Trophoblast cell (in vitro differentiated cells and primary cell): ENCODE measurements at regions not wholly inside any gene's neighbourhood (a gene's known extent, or its start where the extent isn't known, plus 50 kb on each side); places are given as distances from the start of the nearest gene placed in this dataset.

Experiments
- DNase-seq, 2 donors: peaks; one replicate each; pipeline ENCODE4 v3.0.0-alpha.2; 2016
- H2AFZ ChIP-seq: 2 replicates; pipeline ENCODE4 v1.6.1; 2013; ENCODE audit warnings: low read length, moderate library complexity, mild to moderate bottlenecking; ENCODE audit not compliant: insufficient read depth, poor library complexity
- H2AK5ac ChIP-seq: 2 replicates; pipeline ENCODE4 v1.6.1; 2013; ENCODE audit warnings: mild to moderate bottlenecking, low read length
- H2BK120ac ChIP-seq: 2 replicates; pipeline ENCODE4 v1.6.1; 2013; ENCODE audit warnings: low read length, mild to moderate bottlenecking, moderate library complexity; ENCODE audit not compliant: insufficient read depth, poor library complexity
- H2BK12ac ChIP-seq: 2 replicates; pipeline ENCODE4 v1.6.1; 2013; ENCODE audit warnings: mild to moderate bottlenecking, low read length, moderate library complexity
- H2BK5ac ChIP-seq: 2 replicates; pipeline ENCODE4 v1.6.1; 2013; ENCODE audit warnings: low read length, low read depth, moderate library complexity, mild to moderate bottlenecking; ENCODE audit not compliant: poor library complexity
- H3K14ac ChIP-seq: 2 replicates; pipeline ENCODE4 v1.6.1; 2013; ENCODE audit warnings: mild to moderate bottlenecking, low read length
- H3K18ac ChIP-seq: 2 replicates; pipeline ENCODE4 v1.6.1; 2013; ENCODE audit warnings: mild to moderate bottlenecking, low read length
- H3K23ac ChIP-seq: 2 replicates; pipeline ENCODE4 v1.6.1; 2013; ENCODE audit warnings: low read length
- H3K27ac ChIP-seq: 2 replicates; pipeline ENCODE4 v1.5.1; 2013; ENCODE audit warnings: low read depth, mild to moderate bottlenecking, inconsistent platforms, low read length, moderate library complexity
- H3K27me3 ChIP-seq: 2 replicates; pipeline ENCODE4 v1.6.1; 2013; ENCODE audit warnings: inconsistent platforms, mild to moderate bottlenecking, low read length, moderate library complexity; ENCODE audit not compliant: insufficient read depth
- H3K36me3 ChIP-seq, 2 experiments: 1 replicate in 1 of 2; 2 replicates in 1 of 2; pipeline ENCODE4 v1.6.1; 2013; ENCODE audit warnings: low read length in 2 of 2, mild to moderate bottlenecking in 2 of 2, moderate library complexity in 1 of 2; ENCODE audit not compliant: insufficient read depth in 2 of 2, control insufficient read depth in 1 of 2
- H3K4ac ChIP-seq: 2 replicates; pipeline ENCODE4 v1.6.1; 2013; ENCODE audit warnings: low read depth, mild to moderate bottlenecking, low read length, moderate library complexity
- H3K4me1 ChIP-seq, 2 experiments: 1 replicate in 1 of 2; 2 replicates in 1 of 2; pipeline ENCODE4 v1.6.1; 2013; ENCODE audit warnings: low read length in 2 of 2, mild to moderate bottlenecking in 2 of 2, moderate library complexity in 1 of 2; ENCODE audit not compliant: insufficient read depth in 2 of 2, control insufficient read depth in 1 of 2
- H3K4me2 ChIP-seq: 2 replicates; pipeline ENCODE4 v1.6.1; 2013; ENCODE audit warnings: inconsistent platforms, mild to moderate bottlenecking, low read length, moderate library complexity
- H3K4me3 ChIP-seq: 2 replicates; pipeline ENCODE4 v1.5.1; 2013; ENCODE audit warnings: mild to moderate bottlenecking, low read depth, low read length, inconsistent platforms
- H3K79me1 ChIP-seq: one replicate; pipeline ENCODE4 v1.6.1; 2013; ENCODE audit warnings: low read length
- H3K79me2 ChIP-seq: 2 replicates; pipeline ENCODE4 v1.6.1; 2013; ENCODE audit warnings: low read length, mild to moderate bottlenecking; ENCODE audit not compliant: control insufficient read depth, insufficient read depth, poor library complexity
- H3K9ac ChIP-seq: 2 replicates; pipeline ENCODE4 v1.6.1; 2013; ENCODE audit warnings: mild to moderate bottlenecking, low read length
- H3K9me3 ChIP-seq: 2 replicates; pipeline ENCODE4 v1.6.1; 2013; ENCODE audit warnings: low read depth, mild to moderate bottlenecking, control low read depth, inconsistent platforms, low read length; ENCODE audit not compliant: insufficient read depth
- H4K12ac ChIP-seq: 2 replicates; pipeline ENCODE4 v1.6.1; 2013; ENCODE audit warnings: low read depth, mild to moderate bottlenecking, low read length, moderate library complexity
- H4K8ac ChIP-seq: 2 replicates; pipeline ENCODE4 v1.6.1; 2013; ENCODE audit warnings: low read depth, mild to moderate bottlenecking, low read length, moderate library complexity
- H4K91ac ChIP-seq: one replicate; pipeline ENCODE4 v1.6.1; 2013; ENCODE audit warnings: low read depth, mild to moderate bottlenecking, low read length, moderate library complexity
- WGBS: extraction: QIAGEN DNeasy Blood & Tissue Kit; methylation state at CpG from one replicate; pipeline ENCODE4 v1.1.7; 2013; ENCODE audit warnings: missing lambda C conversion rate; ENCODE audit not compliant: insufficient read length, insufficient coverage; ENCODE audit errors: extremely low coverage; 5-methylcytosine and 5-hydroxymethylcytosine counted together

DNA sequence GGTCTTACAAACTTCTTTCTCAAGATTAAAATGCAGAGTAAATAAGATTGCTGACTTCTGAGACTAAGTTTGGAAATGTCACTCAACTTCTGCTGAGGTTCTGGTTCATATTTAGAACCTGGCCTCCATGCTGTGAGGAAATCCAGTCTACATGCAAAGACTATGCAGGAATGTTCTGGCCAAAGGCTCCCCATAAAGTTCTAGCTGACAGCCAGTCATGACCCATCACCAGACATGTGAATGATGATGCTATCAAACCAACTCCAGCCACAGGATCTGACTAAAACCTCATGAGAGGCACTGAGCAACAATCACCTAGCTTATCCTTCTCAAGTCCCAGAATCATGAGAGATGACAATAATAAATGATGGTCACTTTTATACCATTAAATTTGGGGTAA, 935.1 kb upstream of the MAP3K7 start:
- Histone ChIP-seq H2BK5ac (no peak overlapping the region), H3K4me2 (no peak overlapping the region), H2AFZ (no peak overlapping the region), H3K23ac (no peak overlapping the region), H3K79me2 (no peaks in the 10 kb centered on the region), H3K27ac (no peak overlapping the region), H3K9ac (no peak overlapping the region), H3K4ac (no peak overlapping the region), H3K9me3 (no peaks in the 10 kb centered on the region), H2BK120ac (no peak overlapping the region), H3K14ac (no peak overlapping the region), H2BK12ac (no peak overlapping the region), H3K27me3 (no peaks in the 10 kb centered on the region), H4K8ac (no peak overlapping the region), H3K79me1 (no peaks in the 10 kb centered on the region), H3K4me1 (no peaks in the 10 kb centered on the region), H4K12ac (no peak overlapping the region), H3K36me3 (no peaks in the 10 kb centered on the region), H3K4me3 (no peak overlapping the region), H2AK5ac (no peak overlapping the region), H4K91ac (no peak overlapping the region), H3K18ac (no peak overlapping the region)
- no peak for DNase-seq

DNA sequence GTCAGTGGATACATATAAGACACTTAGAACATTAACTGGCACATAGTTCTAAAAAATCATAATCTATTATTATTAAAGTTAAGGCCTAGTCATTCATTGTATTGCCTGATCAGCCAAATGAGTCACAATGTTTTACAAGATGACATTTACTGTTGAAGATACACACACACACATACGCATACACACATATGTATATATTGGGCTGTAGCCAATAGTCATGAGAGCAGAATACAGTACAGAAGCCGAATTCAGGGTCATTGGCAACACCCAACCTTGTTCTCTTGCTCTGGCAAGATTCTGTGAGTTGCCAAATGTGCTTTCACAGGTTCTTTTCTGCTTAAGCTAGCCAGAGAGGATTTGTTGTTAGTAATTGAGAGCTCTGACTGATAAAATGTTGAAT, 922.8 kb upstream of the MAP3K7 start:
- DNase-seq: no peak
- H2BK5ac ChIP-seq: no peak overlapping the region
- WGBS: no CpG with 5 or more reads among the region's 2 CpGs
- no peak overlapping the region for H3K4me3 ChIP-seq
- no peak overlapping the region for H3K14ac ChIP-seq
- H3K79me1 ChIP-seq: no peaks in the 10 kb centered on the region
- no peak overlapping the region for H3K27ac ChIP-seq
- H4K12ac ChIP-seq: no peak overlapping the region
- no peak overlapping the region for H2AFZ ChIP-seq
- H3K9ac ChIP-seq: no peak overlapping the region
- H3K4me2 ChIP-seq: no peak overlapping the region
- no peaks in the 10 kb centered on the region for H3K27me3 ChIP-seq
- H3K36me3 ChIP-seq: no peaks in the 10 kb centered on the region
- no peak overlapping the region for H4K91ac ChIP-seq
- no peak overlapping the region for H2AK5ac ChIP-seq
- H3K4me1 ChIP-seq: no peaks in the 10 kb centered on the region
- H4K8ac ChIP-seq: no peak overlapping the region
- H3K9me3 ChIP-seq: peaks cover 4% of the 10 kb centered on the region
- H3K4ac ChIP-seq: no peak overlapping the region
- no peak overlapping the region for H3K23ac ChIP-seq
- H3K18ac ChIP-seq: no peak overlapping the region
- no peak overlapping the region for H2BK12ac ChIP-seq
- H2BK120ac ChIP-seq: no peak overlapping the region
- no peaks in the 10 kb centered on the region for H3K79me2 ChIP-seq

DNA sequence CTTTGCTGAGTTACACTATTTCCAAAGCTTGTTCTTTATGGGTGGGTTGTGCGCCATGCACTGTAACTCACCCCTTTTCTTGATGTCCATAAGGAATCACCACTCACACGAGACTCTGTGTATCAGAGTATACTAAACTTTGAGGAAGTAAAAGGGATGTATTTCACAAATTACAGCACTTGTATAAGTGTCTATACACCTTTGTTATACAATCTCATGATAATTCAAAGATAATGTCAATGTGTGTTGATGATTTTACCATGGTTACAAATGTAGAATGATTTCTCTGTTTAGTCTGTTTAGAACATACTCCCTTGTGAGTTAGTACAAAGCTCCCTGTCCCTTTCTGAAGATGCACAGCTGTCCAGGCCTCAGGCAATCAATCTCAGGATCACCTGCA, 922.2 kb upstream of the MAP3K7 start:
- Histone ChIP-seq H2AFZ (no peak overlapping the region), H2AK5ac (no peak overlapping the region), H4K12ac (no peak overlapping the region), H3K9ac (no peak overlapping the region), H3K27me3 (no peaks in the 10 kb centered on the region), H2BK5ac (no peak overlapping the region), H3K4me1 (no peaks in the 10 kb centered on the region), H3K4me3 (no peak overlapping the region), H2BK120ac (no peak overlapping the region), H3K79me2 (no peaks in the 10 kb centered on the region), H3K14ac (no peak overlapping the region), H3K27ac (no peak overlapping the region), H4K91ac (no peak overlapping the region), H3K36me3 (no peaks in the 10 kb centered on the region), H3K79me1 (no peaks in the 10 kb centered on the region), H3K4me2 (no peak overlapping the region), H4K8ac (no peak overlapping the region), H2BK12ac (no peak overlapping the region), H3K9me3 (peaks cover 4% of the 10 kb centered on the region), H3K4ac (no peak overlapping the region), H3K18ac (no peak overlapping the region), H3K23ac (no peak overlapping the region)
- no peak for DNase-seq
- WGBS: no CpG with 5 or more reads among the region's 2 CpGs

DNA sequence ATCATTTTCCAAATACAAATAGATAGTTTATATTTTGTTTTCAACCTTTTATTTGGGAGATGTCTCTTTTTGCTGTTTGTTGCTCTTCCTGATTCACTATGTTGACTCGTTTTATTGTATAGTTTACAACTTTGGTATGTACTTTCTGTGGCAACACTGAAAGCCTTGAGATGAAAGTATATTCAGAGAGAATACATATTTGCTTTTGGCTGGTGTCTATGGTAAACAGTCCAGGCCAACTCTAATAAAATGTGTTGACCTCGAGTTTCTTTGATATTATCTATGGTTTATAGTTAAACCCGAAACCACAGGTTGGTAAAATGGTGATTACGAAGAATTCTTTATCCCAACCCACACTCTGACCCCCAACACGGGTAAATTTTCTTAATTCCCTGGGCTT, 919.6 kb upstream of the MAP3K7 start:
- H3K36me3 ChIP-seq: no peaks in the 10 kb centered on the region
- no peak overlapping the region for H3K18ac ChIP-seq
- no peak overlapping the region for H4K12ac ChIP-seq
- H2BK12ac ChIP-seq: no peak overlapping the region
- no peak overlapping the region for H2BK5ac ChIP-seq
- H2BK120ac ChIP-seq: no peak overlapping the region
- no peak overlapping the region for H2AFZ ChIP-seq
- H4K91ac ChIP-seq: no peak overlapping the region
- H3K79me1 ChIP-seq: no peaks in the 10 kb centered on the region
- H3K4me2 ChIP-seq: no peak overlapping the region
- no peak overlapping the region for H3K4me3 ChIP-seq
- no peak overlapping the region for H3K27ac ChIP-seq
- H4K8ac ChIP-seq: no peak overlapping the region
- no peaks in the 10 kb centered on the region for H3K79me2 ChIP-seq
- no peaks in the 10 kb centered on the region for H3K27me3 ChIP-seq
- WGBS: no CpG with 5 or more reads among the region's 5 CpGs
- no peak overlapping the region for H3K4ac ChIP-seq
- no peak overlapping the region for H3K9ac ChIP-seq
- no peak for DNase-seq
- no peak overlapping the region for H3K14ac ChIP-seq
- H2AK5ac ChIP-seq: no peak overlapping the region
- no peaks in the 10 kb centered on the region for H3K4me1 ChIP-seq
- H3K23ac ChIP-seq: no peak overlapping the region
- peaks cover 4% of the 10 kb centered on the region for H3K9me3 ChIP-seq

DNA sequence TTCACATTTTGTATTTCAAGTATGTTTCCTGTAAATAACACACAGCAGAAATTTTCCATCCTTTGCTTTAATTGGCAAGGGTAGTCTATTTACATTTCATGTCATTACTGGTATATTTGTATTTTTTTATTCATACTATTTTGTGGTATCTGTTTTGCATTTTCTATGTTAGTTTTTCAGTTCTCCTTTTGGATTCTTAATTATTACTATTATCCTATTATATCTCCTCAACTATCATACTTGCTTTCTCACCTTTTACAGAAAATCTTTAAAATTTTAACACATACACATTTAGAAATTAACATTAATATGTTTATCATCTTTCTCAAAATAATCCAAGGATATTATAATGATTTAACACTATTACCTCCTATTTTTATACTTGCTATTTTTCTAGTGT, 918.3 kb upstream of the MAP3K7 start:
- H3K36me3 ChIP-seq: no peaks in the 10 kb centered on the region
- H2AFZ ChIP-seq: no peak overlapping the region
- no peak overlapping the region for H3K27ac ChIP-seq
- H3K79me2 ChIP-seq: no peaks in the 10 kb centered on the region
- no peak overlapping the region for H3K4me2 ChIP-seq
- no peak overlapping the region for H2BK120ac ChIP-seq
- no peak overlapping the region for H4K8ac ChIP-seq
- no peak overlapping the region for H3K18ac ChIP-seq
- H3K27me3 ChIP-seq: no peaks in the 10 kb centered on the region
- H3K79me1 ChIP-seq: no peaks in the 10 kb centered on the region
- no peak overlapping the region for H3K4ac ChIP-seq
- no peak overlapping the region for H2BK12ac ChIP-seq
- H3K9ac ChIP-seq: no peak overlapping the region
- no peak overlapping the region for H2AK5ac ChIP-seq
- DNase-seq: no peak
- H3K14ac ChIP-seq: no peak overlapping the region
- H2BK5ac ChIP-seq: no peak overlapping the region
- peaks cover 4% of the 10 kb centered on the region for H3K9me3 ChIP-seq
- no peak overlapping the region for H3K23ac ChIP-seq
- no peak overlapping the region for H4K91ac ChIP-seq
- no peak overlapping the region for H4K12ac ChIP-seq
- H3K4me1 ChIP-seq: no peaks in the 10 kb centered on the region
- no peak overlapping the region for H3K4me3 ChIP-seq
